NOMO-1 (cell line): ENCODE measurements at regions not wholly inside any gene's neighbourhood (a gene's known extent, or its start where the extent isn't known, plus 50 kb on each side); places are given as distances from the start of the nearest gene placed in this dataset.
"Not testable (repeated sequence)": the region's sequence is repeated elsewhere in the genome, so short reads cannot be mapped to it uniquely, and the experiment has no call there.

Source experiments
- DNase-seq, 2 experiments: peaks; one replicate each; lab custom pipeline; 2025; ENCODE audit not compliant: unreplicated experiment in 2 of 2; lab: John Stamatoyannopoulos, UW

DNA sequence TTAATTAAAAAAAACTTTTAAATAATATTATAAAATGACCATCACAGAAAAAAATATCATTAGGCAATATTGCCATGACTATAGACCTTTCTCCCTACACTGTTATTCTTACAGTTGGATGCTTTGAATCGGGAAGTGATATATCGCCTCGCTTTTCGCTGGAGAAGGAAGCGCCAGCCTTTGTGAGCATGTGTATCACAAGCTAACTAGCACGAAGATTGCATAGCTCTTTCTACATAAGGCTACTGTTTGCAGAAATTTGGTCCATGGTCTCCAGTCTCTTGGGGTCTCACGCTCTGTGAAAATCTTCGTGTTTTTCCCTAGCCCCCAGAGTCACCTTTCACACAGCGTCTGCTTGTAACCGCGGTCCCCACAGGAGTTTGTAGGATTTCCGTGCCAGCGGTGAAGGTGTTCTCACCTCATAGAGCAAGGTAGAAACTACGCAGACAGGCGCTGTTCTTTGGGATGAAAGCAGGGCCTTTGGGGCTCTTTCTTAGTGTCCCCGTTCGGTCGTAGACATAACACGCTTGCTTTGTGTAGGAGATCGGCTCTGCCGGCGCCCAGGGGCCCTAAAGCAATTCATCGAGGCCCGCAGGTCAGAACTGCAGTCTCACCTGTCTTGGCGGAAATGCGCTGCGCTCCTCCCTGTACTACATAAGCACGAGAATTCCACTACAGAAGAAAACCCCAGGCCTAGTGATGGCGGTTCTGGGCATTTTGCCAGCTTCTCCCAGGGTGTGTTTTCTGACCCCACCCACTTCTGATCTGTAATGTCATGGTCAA, 214.5 kb upstream of the NOTCH2NLA start:
- not testable (repeated sequence) for DNase-seq

DNA sequence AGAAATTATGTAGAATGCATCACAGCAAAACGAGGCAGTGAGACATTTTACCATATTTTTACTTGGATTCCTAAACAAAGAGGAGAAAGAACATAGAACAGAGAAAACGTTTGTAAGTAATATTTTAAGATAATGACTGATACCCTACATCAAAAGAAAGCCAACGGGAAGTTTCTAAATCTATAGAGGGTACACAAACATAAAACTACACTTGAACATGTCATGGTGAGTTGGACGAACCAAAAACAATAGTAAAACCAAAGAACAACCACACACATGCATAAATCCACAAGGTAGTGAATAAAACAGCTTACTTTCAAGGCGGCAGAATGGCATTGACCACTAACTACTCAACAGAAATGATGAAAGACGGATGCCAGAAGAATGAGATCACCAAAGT, 209.7 kb upstream of the NOTCH2NLA start:
- not testable (repeated sequence) for DNase-seq

DNA sequence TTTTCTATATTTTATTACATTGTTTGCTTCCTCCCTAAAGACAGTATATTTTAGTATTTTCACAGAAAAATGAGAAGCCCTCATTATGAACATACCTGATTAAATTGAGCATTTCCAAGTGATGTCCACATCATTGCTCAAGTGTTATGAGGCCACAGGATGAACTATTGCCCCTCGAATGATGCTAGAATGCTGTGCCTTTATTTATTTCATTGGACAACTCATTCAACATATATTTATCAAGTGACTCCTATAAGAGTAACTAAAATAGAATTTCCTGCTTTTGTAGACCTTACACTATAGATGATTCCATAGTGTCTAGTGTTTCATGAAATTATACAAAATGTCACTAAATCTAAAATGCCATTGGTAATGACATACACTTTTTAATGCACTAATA, 187.8 kb upstream of the NOTCH2NLA start:
- DNase-seq: not testable (repeated sequence)

DNA sequence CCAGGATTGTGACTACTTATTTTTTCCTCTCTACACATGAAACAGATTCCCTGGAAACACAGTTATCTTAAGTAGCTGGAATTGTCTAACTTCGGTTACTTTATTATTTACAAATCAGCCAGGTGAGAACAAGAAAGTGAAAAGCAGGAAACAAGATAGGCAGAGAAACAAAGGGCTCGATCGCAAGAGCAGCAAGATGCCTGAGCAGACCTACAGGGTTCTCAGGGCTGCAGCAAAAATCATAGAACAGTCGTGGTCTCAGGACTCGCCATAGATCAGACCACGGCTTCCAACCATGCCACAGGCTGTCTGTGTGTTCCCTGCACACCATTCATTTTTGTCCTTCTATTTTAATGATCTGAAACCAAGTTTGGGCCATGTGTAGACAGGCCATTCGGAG, 186.2 kb upstream of the NOTCH2NLA start:
- DNase-seq: not testable (repeated sequence)

DNA sequence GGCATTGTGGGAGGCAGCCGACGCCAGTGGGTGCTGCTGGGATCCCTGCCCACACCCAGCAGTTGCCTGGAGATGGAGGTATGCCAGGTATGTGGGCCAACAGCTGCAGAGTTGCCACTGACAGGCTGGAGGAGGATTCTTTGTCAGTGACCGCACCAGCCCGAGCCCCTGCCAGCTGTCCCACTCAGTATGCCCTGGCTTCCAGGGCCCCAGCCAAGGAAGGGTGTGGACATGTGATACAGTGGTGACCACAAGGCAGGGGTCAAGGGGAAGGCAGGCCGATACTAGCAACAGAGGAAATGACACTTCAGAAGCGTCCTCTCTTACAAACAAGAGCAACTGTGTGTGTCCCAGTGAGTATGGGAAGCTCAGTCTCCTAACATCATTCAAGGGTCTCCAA, 185.1 kb upstream of the NOTCH2NLA start:
- DNase-seq: not testable (repeated sequence)

GRCh38 chr1:146411923-146412322, 183.1 kb upstream of the NOTCH2NLA start:
- peak; percentile 24 to 25 for DNase-seq

DNA sequence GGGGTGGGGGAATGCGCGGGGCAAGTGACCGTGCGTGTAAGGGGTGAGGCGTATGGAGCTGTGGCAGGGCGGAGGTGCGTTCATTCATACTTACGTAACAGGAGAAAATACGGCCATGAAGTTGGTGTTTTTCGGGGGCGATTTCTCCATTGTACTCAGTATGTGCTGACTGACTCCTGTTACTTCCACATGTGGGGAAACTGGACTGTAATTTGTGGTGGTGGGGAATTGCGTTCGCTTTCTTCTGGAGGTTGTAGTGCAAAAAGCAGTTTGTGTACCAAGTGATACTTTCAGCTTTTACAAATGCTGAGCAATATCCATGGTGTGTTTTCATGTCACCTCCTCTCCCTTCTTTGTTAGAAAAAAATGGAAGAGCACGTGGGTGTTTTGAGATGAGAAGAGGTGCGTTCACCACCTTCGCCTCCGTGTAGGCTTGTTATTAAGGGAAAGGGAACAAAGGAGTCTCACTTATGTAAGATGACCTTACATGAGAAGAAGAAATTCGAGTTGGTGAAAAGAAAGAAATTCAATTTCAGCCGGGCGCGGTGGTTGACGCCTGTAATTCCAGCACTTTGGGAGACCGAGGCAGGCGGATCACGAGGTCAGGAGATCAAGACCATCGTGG, 181.1 kb upstream of the NOTCH2NLA start:
- DNase-seq: peak; percentile 57 to 90

DNA sequence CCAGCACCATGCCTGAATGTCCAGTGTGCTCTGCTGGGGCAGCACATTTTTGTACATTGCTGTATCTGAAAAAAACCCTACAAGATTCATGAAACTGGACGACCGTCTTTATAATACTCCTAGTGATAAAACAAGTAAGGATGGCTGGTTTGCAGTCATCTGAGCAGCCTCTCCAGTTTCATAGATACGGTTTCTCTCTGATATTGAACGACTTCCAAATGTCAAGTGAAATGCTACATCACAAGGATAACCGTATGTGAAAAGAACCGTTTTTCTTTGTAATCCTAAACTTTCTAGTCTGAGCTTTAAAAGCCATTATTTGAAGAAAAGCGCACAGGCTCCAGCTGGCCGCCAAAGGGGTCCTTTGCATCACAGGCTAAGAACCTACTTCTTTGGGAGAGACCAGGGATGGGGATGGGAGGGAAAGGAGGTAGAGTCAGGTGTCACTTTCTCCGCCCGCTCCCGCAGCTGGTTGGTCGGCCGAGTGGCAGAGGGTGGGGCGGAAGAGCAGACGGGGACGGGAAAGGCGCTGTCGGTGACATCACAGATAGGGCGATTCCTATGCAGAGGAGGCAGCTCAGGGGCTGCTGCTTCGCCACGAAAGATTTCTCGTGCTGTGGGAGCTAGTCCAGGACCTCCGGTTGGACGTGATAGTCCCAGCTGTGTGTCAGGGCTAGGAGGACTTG, 180.4 kb upstream of the NOTCH2NLA start:
- peak; percentile 0 to 6 for DNase-seq

GRCh38 chr1:146401281-146401825, 172.5 kb upstream of the NOTCH2NLA start:
- DNase-seq: not testable (repeated sequence)

DNA sequence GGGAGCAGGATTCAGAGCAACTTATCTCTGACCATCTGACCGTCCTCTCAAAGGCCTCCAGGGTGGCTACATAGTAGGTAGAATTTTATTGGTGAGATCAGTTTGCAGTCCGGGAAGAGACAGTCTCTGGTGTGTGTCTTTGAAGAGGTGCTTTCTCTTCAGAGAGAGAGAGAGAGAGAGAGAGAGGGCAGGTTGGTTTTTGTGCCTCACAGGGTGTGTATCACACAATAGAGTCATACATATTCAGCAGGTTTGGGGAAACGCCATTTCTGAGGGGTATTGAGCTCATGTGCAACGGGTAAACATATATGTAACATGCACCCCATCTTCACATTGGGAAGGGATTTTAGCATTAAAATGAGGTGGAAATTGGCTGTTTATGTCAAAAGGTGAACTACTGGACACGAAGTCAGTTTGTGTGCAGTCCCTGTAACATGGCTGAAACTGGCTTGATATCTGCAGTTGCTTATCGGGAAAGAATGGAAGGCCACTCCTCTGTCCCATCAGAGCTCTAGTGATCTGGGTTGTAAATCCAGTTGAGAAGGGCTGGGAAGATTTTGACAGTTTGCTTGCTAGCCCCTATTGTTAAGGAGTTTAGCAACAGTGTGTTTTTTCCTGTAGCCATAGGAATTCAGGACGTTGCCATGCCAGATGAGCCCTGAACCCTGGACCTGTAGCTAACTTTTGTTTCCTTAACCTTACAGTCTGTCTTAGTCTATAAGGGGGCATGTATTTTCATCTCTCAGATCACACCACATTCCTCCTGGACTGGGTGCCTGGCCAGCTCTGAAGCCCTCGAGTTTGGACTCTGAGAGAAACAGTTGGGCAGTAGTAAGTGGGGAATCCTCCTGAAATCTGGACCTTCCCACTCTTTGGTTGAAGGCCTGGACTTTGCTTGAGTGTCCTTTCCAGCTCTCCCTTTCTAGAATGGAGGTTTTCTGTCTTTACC, 171.6 kb upstream of the NOTCH2NLA start:
- DNase-seq: not testable (repeated sequence)

DNA sequence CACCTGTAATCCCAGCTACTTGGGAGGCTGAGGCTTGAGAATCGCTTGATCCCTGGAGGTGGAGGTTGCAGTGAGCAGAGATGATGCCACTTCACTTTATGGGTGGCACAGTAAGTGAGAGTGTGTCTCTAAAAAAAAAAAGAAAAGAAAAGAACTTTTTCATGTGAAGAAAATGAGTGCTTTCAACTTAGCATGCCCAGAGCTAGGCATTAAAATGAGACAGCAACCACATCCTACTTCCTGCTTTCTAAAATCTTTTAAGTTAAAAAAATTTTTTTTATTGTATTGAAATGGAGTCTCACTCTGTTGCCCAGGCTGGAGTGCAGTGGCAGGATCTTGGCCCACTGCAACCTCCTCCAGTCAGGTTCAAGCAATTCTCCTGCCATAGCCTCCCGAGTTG, 170.4 kb upstream of the NOTCH2NLA start:
- not testable (repeated sequence) for DNase-seq

DNA sequence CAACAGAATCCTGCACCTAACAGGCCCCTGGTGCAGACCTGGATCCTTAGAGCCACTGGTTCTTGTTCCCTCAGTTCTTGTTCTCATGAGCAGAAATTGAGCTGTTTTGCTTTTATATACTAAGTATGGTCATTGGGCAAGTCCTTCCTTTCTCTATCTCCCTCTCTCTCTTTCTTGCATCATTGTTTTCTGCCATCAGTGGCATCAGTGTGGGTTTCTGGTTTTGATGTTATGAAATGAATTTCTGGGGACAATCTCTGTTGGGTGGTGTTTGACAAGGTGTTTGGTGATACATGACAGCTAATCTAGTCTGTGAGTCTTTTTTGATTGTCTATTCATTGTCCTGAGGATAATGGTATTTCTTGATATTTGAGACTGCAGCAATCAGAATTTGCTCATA, 168.0 kb upstream of the NOTCH2NLA start:
- DNase-seq: not testable (repeated sequence)

DNA sequence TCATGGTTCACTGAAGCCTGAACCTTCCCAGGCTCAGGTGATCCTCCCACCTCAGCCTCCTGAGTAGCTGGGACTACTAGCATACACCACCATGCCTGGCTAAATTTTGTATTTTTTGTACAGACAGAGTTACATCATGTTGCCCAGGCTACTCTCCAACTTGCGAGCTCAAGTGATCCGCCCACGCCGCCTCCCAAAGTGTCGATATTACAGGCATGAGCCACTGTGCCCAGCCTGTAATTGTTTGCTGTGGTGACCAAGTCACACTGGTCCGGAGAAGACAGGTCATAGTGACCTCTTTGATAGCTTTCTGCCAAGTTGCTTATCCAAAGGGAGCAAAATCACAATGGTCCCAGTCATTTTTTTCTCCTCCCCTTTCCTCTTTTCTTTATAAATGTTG, 167.4 kb upstream of the NOTCH2NLA start:
- not testable (repeated sequence) for DNase-seq

GRCh38 chr1:146393796-146394195, 165.0 kb upstream of the NOTCH2NLA start:
- not testable (repeated sequence) for DNase-seq

DNA sequence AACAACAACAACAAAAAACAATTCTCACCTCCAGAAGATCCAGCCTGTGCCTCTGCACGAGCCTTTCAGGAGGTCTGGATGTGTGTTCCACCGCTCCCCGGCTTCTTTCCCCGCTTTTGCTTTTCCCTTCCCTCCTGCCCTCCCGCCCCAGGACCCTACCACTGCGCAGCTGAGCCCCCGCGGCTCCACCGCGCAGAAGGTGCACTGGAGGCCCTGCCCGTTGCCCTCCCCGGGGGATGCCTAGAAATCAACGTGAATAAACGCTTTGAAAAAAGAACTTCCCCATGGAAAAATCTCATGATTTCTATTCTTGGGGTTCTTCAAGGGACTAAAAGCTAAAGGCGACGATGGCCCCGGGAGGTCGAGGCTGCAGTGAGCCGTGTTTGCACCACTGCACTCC, 164.3 kb upstream of the NOTCH2NLA start:
- not testable (repeated sequence) for DNase-seq

DNA sequence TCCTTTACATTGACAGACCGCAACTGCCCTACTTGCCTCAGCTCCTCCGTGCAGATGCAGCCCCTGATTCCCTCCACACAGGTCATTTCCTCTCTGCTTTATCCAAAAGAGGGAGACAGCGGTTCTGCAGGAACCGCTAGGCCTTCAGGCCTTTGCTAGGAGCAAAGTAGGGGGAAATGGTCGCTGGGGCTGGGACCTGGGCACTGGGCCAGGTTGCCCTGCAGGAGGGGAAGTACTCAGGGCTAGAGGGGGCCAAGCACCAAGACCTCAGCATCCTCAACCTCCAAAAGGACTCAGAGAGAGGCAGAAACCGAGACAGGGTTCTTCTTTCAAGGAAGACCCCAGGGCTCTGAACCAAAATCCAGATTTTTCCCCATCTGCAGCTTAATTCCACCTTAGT, 160.4 kb upstream of the NOTCH2NLA start:
- DNase-seq: not testable (repeated sequence)

DNA sequence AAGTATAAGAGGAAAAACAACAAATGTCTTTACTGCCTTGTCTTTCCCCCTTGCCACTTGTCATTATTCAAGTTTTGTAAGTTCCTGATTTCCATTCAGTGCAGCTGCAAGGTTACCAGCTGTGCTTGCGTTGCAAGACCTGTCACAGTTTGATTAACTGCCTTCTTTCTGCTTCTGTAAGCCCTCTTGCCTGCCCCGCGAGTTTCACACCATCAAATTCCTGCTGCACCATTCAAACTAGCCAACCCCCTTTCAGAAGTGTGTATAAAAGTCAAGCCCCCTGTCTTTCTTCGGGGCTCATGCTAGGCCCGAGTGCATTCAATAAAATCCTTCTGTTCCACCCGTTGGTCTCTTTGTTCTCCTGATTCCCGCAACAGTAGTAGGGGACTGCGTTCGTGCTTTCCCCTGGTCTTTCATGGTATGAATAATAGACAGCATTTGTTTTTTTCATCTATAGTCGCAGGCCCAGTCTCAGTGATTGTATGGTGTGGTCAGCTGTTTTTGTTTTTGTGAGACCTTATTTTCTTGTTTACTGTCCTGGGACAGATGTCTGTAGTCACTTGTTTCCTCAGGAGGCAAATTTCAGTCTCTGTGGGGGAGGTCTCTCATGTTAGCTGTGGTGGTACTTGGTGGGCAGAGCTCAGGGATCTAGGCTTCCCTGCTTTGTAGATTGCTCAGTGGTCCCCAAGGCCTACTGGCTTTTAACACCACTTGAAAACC, 159.1 kb upstream of the NOTCH2NLA start:
- DNase-seq: peak in 1 of 2 experiments; percentile 11

DNA sequence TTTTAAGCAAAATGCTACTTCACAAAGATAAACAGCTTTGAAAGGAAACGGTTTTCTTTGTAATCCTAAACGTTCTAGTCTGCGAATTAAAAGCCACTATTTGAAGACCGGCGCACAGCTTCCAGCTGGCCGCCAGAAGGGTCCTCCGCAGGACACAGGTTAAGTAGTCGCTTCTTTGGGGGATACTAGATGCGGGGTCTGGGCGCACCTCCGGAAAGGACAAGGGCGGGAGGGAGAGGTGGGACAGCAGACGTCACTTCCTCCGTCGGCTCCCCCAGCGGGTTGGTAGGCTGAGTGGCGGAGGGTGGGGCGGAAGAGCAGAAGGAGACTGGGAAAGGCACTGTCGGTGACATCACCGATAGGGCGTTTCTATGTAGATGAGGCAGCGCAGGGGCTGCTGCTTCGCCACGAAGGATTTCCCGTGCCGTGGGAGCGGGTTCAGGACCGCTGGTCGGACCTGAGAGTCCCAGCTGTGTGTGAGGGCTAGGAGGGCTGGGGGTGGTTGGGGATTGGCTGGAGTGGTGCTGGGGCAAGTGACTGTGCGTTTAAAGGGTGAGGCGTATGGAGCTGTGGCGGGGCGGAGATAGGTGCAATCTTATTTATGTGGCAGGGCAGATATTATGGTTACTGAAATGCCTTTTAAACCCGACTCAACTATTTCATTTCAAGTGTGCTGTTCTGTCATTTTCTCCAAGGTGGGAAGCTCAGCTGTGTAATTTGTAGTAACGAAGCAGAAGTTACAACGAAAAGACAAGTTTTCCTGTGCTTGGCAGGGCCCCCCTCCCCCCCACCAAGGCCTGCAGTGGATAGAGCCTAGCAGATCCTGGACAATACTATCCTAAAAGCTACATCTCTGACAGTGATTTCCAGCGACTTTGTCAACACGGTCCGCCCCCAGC, 158.3 kb upstream of the NOTCH2NLA start:
- DNase-seq: peak; percentile 80 to 90

DNA sequence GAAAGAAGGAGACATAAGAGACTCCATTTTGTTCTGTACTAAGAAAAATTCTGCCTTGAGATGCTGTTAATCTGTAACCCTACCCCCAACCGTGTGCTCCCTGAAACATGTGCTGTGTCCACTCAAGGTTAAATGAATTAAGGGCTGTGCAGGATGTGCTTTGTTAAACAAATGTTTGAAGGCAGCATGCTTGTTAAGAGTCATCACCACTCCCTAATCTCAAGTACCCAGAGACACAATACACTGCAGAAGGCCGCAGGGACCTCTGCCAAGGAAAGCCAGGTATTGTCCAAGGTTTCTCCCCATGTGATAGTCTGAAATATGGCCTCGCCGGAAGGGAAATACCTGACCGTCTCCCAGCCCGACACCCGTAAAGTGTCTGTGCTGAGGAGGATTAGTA, 152.4 kb upstream of the NOTCH2NLA start:
- not testable (repeated sequence) for DNase-seq
